ENCODE measurements at regions not wholly inside any gene's neighbourhood (a gene's known extent, or its start where the extent isn't known, plus 50 kb on each side); places are given as distances from the start of the nearest gene placed in this dataset.

DNA sequence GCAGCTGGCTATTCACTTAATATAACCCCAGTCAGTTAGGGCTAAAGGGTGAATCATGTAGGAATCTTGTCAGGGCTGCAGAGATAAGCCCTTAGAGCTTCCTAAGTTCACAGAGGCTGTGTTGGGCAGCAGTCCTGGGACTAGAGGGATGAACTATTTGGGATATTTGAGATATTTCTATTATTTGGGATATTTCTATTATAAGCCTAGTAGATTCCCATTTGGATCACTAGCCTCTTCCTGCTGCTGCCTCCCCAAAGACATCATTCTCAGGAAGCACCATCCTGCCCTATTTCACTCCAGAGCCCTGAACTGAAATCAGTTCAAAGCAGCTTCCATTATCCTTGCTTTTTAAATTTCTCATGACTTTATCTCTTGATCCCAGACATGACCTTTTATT, 501.3 kb downstream of the NUF2 start:
- FAIRE-seq, result no peak

DNA sequence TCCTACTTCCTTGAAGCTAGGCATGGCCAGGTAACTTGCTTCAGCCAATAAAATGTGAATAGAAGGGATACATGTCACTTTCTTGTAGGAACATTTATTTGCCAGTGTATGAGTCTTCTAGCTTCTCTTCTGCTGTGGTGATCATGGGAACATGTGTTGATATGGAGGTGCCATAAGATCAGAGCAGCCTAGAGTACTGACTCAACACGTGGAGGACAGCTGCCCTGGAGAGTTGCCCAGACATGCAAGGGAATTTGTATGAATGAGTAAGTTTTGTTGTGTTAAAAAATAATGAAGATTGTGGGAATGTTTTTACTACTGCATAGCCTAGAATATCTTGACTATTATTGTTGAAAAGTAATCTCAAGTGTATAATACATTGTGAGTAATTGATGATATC, 502.3 kb downstream of the NUF2 start:
- FAIRE-seq, result no peak

DNA sequence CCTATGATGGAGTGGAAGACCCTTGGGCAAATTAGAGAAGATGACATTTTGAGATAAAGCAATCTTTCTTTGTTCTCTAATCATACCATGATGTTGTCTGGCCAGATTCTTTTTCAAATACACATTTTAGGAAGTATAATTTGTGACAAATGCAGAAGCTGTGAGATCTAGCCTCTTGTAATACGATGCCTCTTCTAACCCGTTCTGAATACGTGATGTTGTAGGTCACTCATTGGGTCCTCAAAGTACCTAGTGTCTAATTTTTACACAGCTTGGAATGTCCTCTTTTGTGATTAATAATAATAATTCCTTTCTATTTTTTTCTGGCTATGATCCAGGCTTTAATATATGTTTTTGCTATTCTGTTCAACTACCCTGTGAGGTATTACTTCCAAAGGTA, 502.7 kb downstream of the NUF2 start:
- no peak for FAIRE-seq

DNA sequence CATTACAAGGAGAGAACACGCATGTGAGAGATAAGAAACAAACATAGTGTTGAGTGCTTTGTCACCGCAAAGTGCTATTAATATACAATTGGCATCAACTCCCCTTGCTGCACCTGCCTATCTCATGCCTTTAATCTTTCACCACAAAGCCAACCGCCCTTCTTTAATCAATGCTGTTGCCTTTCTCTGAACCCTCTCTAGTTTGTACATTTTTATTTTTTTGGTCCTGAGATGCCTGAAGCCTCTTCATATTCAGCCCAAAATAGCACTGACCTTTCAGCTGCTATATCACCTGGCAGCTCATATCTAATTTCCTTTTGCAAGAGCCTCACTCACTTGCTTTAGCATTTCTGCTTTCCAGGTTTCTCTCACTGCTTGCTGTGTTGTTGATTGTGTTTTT, 504.7 kb downstream of the NUF2 start:
- FAIRE-seq, result no peak

DNA sequence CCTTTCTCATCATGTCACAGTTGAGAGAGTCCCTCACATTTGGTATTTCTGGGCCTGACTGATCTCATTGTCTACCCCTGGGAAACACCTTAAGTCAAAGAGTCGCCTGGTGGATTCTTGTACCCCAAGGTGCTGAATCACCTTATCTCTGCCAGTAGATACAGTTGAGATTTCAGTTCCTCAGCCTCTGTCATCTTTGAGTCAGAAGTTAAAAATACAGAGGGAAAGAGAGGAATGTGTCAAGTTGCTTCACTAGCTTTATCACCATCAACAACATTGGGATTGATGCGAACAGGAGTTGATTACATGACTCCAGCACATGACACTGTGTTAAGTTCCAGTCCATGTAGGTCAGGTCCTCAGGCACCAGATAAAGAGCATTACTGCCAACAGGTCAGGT, 513.0 kb downstream of the NUF2 start:
- no peak for FAIRE-seq

DNA sequence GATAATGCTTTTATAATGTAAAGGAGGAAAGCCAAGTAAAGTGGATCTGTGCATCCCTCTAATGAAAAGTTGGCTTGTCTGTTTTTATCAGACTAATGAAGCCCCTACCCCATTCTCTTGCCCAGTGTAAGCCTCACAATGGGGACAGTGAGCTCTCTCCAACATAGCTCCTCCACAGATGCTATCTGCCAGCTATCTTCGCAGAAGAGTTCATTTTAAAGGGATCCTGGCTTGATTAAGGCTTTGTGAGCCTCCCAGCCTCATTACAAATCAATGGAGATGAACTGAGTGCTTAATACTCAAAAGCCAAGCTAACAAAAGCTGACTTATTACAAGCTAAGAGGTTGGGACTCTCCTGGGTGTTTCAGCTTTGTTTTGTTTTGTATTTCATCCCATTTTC, 514.7 kb downstream of the NUF2 start:
- no peak for FAIRE-seq

DNA sequence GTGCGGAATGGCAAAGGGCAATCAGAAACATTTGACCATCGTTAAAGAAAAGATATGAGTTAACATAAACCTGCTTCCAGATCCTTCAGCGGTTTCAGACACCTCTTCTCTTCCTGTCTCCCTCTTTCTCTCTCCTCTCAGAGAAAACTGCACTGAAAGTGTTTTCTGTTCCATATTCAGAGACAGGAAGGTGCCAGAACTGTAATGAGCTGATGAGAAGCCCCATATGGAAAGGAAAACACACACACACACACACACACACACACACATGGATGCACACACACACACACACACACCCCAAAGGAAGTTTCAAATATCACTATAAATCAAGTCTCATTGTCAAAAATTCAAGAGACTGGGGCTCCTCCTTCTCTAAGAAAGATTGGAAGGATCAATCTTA, 515.5 kb downstream of the NUF2 start:
- FAIRE-seq, result no peak

DNA sequence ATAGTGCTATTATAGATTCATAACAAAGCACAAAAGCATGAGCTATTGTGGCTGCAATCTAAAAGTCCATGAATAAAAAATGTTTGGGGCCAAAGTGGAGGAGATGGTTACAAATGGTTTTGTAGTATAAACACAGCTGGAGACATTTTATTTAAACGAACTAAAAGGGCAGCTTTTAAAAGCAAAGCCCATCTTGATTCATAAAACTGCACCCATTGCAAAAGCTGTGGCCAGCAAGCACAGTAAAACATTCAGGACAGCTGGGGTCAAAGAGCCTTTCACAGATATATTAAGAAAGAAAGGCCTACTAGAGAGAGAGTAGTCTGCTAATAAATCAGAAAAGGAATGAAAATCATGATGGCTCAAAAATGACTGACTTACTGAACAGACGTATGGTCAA, 520.8 kb downstream of the NUF2 start:
- FAIRE-seq, result no peak

DNA sequence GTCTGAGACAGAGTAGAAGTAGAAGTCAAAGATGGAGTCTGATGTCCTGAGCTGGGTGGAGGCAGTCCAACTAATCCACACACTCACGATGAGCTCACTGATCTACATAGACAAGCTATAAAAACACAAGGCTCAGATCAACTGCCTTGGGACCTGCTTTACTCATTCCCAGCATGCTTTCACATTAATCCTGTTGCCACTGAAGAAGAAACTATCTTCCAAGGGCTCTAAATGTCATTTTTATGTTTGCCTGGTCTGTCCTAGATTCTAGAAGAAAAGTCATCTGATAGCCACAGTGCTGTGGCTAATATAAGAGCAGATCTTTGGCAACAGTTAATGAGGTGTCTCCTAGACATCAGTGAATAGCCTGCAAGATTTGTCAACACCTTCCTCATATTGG, 522.7 kb downstream of the NUF2 start:
- FAIRE-seq, result no peak

DNA sequence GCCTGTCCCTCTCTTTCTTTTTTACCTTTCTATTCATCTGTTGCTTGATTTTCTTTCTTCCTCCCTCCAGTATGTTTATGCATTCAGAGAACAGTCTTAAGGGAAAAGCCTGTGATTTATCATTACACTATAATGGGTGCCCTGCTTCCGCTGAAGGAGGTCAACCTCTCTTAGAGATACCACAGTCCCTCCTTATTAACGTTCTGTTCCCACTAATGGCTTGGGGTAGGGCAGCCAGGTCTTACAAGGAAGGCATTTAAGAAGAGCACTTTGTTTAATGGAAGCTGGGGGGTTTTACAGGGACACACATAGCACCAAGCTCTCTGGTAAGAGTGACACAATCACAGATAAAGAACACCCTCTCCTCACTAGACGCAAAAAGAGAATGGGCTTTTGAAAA, 523.5 kb downstream of the NUF2 start:
- no peak for FAIRE-seq

DNA sequence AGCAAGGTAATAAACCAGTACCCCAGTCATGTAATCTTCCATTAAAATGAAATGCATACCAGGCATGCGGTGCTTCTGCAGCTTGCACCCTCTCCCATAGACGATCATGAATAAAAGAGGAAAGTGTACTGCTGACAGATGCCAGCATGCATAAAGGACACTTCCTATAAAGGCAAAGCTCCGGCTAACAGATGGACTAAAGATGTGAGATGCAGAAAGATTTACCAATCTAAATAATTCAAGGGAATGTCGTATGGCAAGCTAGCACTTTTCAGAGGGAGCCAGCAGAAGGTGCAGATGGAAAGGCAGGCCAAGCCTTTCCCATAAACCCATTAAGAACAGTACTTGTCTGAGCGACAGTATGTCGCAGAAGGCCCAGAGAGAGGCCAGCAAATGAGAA, 542.0 kb downstream of the NUF2 start:
- FAIRE-seq, result no peak

DNA sequence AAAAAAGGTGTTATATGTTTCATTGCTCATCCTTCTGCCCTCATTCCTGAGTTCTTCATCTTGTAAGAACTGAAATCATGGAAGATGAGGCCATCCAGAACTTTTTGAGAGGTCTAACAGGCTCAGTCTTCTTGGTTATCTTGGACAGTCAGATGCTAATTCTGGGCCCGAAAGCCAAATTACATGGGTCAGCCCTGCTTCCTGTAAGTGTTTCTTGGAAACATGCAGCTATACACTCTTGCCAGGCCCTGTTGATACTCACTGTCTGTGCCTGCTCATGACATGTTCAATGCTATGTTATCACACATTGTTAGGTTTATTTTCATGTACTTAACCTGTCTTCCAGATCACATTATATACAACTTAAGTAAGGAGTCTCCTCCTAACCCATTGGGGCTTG, 542.5 kb downstream of the NUF2 start:
- no peak for FAIRE-seq

DNA sequence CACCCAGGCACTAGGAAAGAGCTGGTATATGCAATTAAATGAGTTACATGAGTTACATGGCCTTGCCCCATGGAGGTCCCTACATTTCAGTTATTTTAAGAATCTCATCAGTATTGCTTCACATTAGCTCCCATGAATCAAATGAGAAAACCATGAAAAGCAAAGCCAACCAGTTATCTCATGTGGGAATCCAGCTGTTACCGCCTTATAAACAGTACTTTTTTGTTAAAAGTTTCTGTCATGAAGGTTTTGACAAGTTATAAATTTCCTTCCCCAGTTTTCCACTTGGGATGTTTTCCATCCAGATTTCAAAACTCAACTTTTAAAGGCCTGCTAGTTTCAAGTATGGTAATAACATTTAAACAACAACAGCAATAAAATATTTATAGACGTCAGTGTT, 544.8 kb downstream of the NUF2 start:
- FAIRE-seq, result no peak

DNA sequence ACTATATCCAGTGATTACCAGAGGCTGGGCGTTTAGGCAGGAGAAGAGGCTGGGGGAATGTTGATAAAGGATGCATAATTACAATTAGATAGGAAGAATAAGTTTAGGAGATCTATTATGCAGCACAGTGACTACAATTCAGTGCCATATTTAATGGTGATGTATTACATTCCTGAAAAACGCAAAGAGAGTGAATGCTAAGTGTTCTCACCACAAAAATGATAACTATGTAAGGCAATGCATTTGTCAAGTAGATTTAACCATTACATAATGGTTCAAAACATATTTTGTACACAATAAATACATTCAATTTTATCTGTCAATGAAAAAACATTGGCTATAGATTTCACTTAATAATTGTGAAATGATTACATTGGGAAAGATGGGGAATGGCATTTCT, 548.9 kb downstream of the NUF2 start:
- FAIRE-seq, result no peak

DNA sequence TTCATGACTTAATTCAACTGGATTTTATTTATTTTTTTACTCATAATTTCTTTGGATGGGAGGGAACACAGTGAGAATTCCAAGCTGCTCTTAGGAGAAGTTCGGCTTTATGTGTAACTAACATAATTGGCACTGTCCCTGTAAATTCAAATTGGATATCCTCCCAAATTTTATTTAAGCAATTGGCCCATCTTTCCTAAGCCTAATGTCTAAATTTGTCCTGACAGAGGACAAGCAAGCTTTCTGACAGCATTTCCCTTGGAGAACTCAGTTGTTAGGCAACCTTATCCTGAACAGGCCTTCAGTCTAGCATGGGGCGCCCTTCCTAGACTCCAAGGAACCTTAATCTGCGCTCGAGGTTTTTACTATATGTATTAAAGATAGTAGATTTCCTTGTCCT, 550.3 kb downstream of the NUF2 start:
- FAIRE-seq, result no peak

DNA sequence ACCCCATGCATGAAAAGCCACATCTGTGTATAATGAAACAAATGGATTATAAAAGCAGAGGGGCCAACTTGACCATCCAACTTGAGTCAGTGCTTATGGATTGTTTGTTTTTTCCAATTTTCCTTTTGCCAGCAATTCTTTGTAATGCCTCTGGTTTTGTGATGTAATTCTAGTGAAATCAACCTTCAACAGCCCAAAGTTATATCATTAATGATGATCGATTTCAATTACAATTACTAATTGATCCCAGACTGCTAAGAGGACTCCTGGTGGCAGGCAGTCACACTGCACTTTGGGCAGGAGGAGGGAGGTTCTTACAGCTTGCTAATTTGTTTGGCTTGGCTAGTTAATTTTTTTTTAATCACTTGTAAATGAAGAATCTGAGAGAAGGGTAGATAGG, 552.3 kb downstream of the NUF2 start:
- FAIRE-seq, result no peak

DNA sequence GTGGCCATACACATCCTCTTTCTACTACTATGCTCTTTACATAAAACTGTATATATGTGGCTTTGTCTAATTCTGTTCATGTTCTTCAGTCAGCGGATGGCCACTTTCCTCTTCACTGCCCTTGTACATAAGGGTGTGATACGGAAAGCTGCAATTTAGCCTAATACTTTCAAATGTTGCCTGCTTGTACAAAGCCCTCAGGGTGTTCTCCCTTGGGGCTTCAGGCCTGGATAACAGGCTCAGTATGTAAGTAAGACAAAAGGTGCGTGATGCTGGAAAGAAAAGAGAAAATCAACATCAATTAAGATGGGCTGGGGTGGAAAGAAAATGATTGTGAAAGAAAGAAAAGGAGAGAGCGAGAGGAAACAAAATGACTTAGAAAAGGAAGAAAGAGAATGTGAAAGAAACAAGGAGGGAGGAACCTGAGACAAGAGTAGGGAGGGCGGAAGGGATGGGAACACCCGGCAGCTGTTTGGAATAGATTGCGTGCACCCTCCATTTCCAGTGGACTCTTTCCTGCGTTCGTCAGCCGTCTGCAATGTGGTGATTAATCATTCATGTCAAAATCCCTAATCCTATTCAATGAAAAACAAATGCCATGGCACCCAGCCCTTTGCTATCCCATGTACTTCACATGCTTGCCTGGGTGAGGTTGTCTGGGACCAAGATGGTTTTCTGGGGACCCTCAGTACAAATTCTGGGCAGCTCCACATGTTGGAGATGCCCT, 553.6 kb downstream of the NUF2 start:
- FAIRE-seq, result no peak

DNA sequence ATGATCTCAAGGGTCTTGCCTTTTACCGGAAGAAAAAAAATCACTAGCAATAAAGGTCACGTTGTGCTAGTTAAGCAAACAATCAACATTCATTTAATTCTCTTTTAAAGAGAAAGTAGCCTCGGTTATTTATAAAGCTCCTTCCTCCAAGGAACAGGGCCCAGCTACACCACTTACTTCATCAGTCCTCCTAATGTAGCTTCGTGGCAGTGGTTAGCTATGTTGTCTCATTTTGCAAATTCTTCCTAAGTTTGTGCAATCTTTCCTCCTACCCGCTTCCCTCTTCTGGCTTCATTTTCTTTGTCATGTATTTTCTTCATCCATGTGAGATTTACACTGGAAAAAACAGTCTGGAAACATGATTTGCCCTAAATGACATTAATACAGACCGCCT, 554.2 kb downstream of the NUF2 start:
- FAIRE-seq, result no peak

DNA sequence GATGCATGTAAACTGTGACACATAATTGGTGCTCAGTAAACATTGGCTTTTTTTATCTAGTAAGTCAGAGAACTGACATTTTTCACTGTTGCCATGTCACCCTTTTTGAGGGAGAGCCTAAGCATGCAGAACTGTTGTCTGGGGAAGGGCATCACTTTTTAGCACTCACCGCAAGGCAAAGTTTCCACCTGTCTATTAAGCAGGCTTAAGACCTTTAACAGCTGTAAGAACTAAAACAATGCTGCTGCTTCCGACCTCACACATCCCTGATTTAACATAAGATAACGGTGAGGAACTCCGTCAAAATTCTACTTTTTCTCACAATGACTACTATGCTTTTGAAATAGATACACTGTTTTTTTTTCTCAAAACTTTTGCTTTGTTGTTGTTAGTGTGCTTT, 554.8 kb downstream of the NUF2 start:
- no peak for FAIRE-seq

DNA sequence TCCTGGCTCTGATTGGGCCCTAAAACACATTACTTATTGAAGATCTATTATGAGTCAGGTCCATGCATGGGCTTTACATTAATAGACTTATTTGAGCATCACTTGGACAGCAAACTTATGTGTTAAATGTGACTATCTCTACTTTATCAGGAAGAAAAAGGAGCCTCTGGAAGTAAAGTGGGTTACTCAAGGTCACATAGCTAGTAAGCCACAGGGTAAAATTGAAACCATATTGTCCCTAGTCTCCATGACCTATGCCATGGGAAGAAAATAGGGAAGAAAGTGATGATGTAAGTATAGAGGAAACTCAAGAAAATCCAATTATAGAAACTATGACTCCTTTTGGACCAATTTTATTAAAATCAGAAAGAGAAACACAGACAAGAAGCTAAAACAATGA, 555.3 kb downstream of the NUF2 start:
- FAIRE-seq, result no peak

DNA sequence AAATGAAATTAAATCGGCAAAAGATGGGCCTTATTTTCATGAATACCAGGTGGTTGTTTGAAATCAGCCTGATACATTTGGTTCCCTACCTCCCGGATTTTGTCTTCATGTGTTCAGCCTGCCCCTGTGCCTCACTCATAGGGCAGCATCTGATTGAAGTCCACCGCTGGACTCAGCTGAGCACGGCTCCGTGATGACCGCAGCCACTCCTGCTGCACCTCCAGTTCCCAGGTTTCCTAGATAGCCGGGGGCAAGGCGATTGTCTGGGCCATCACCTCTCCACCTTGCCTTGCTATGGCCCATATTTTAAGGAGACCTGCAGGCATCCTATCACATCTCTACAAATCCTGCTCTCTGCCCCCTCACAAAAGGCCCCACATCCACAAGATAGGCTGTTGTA, 563.8 kb downstream of the NUF2 start:
- FAIRE-seq, result no peak

DNA sequence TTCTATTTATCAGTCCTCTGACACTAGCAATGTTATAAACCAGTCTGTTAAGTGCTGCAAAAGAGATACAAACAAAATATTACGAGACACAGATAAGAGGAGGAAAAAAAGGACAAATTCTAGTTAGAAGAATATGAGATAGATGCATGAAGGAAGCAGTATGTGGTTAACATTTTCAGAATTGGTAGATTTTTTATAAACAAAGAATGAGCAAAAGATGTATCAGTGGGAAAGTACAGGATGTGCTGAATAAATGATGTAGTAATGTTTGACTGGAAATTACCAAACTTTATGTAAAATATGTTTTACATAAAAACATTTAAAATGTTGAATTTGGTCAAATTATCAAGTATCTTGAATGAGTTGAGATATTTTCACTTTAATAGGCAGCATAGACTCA, 574.2 kb downstream of the NUF2 start:
- no peak for FAIRE-seq

DNA sequence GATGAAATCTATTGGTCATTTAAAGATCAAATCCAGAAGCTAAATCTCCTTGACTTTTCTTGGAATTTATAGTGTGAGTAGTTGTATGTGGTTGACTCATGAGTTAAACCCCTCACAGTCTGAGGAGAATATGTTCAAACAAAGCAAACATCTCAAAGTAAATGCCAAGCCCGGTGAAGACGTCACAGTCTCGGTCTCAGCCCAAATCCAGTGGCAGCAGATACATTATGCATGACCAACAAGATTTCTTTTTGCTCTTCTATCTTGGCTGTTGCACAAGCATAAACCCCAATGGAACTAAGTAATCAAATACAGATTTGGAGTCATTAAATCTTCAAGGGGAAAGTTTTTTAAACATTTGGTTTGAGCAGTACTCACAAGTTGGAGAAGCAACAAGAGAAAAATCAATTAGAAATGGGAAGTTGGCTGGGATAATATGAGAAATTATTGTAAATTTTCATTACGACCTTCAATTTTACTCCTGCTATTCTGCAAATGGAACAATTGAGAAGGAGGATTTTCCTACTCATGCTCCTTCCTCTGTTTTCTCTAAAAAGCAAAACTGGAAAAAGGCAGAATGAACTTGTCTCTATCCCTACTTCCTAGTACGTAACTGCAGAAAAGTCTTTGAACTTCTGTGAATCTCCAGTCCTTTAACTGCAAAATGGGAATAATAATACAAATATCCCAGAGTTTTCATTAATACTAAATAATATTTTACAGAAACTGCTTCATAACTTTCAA, 575.8 kb downstream of the NUF2 start:
- FAIRE-seq, result no peak

DNA sequence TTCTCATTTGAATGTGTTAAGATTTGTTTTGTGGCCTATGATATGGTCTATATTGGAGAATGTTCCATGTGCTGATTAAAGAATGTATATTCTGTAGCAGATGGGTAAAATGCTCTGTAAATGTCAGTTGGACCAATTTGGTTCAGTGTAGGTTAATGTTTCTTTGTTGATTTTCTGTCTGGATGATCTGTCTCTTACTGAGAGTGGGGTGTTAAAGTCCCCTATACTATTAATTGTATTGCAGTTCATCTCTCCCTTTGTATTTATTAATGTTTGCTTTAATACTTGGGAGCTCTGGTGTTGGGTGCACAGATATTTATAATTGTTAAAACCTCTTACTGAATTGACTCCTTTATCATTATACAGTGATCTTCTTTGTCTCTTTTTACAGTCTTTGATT, 584.5 kb downstream of the NUF2 start:
- FAIRE-seq, result no peak
